Omental fat pad (tissue), 3 donors: ENCODE measurements at regions not wholly inside any gene's neighbourhood (a gene's known extent, or its start where the extent isn't known, plus 50 kb on each side); places are given as distances from the start of the nearest gene placed in this dataset.

Source experiments
- ATAC-seq: fragments of 150-250 bp; one replicate; pipeline ENCODE4 v1.9.1; 2016; ENCODE audit warnings: mild to moderate bottlenecking, moderate library complexity; ENCODE audit not compliant: low FRiP score
- DNase-seq: peaks from one replicate; pipeline ENCODE4 v3.0.0-alpha.2; 2019; ENCODE audit warnings: low spot score
- CTCF ChIP-seq, 3 donors: fragments of 450-650 bp; IDR thresholded peaks; one replicate each; pipeline ENCODE4 v1.5.1; 2016 to 2017; ENCODE audit warnings: antibody characterized with exemption in 3 of 3, mild to moderate bottlenecking in 3 of 3, moderate library complexity in 2 of 3

DNA sequence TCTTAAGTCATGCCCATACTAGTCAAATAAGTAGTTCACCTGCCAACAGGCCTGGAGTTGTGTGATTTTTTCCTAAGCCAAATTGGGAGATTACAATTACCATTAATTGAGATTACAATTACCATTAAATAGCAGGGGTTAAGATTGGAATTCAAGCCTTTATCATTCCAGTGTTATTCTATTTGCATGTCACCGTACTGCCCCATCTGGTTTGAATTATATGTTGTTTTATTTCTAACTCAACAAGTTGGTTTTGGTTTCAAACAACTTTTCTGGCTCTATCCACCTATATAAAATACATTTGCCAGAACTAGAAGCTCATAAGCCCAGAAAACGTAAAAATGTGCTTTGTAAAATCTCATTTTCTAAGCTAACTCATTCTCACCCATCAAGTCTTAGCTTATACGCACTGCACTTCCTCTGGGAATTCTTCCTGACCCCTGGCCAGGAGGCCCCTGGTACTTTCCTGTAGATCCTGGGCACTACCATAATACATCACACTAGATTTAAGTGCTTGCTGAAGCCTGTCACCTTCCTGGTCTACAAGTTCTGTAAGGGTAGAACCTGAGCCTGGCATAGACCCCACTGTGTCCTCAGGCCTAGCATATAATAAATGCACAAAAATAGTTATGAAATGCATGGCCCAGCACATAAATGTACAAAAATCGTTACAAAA lies 242.0 kb upstream of the TRPM3 start:
- no peak for TF ChIP-seq CTCF (IDR thresholded peaks at IDR 0.05)
- DNase-seq (no peak), ATAC-seq (no peak)

- no peak for DNase-seq
- ATAC-seq, result no peak
- TF ChIP-seq CTCF (IDR thresholded peaks at IDR 0.05), result no peak
Observed at GRCh38 chr9:71361357-71361756, 239.9 kb upstream of the TRPM3 start.

- DNase-seq, result no peak
- no peak for ATAC-seq
- TF ChIP-seq CTCF (IDR thresholded peaks at IDR 0.05), result no peak
Observed at GRCh38 chr9:71357346-71357745, 235.9 kb upstream of the TRPM3 start.

- ATAC-seq (no peak), DNase-seq (no peak)
- TF ChIP-seq CTCF (IDR thresholded peaks at IDR 0.05), result no peak
Observed at GRCh38 chr9:71355884-71356283, 234.5 kb upstream of the TRPM3 start.

GRCh38 chr9:71353720-71354119 lies 232.3 kb upstream of the TRPM3 start:
- no peak for ATAC-seq
- TF ChIP-seq CTCF (IDR thresholded peaks at IDR 0.05), result no peak
- no peak for DNase-seq

DNA sequence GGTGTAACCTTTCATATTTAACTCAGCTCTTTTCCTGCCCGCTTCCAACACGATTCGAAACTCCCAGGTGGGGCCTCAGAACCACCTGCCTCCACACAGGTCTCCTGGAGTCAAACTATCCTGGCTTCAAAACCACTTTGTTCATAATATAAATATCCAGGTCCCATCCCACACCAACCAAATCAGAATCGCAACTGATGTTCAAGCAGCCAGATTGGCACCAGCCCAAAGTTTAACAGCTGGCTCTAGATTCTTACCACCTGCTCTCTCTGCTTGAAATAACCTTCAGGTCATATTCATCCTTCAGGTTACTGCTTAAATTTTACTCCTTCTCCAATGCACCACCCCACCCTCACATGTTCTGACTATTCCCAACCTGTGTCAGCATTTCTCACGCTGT lies 231.4 kb upstream of the TRPM3 start:
- no peak for DNase-seq
- no peak for ATAC-seq
- TF ChIP-seq CTCF (IDR thresholded peaks at IDR 0.05), result no peak

DNA sequence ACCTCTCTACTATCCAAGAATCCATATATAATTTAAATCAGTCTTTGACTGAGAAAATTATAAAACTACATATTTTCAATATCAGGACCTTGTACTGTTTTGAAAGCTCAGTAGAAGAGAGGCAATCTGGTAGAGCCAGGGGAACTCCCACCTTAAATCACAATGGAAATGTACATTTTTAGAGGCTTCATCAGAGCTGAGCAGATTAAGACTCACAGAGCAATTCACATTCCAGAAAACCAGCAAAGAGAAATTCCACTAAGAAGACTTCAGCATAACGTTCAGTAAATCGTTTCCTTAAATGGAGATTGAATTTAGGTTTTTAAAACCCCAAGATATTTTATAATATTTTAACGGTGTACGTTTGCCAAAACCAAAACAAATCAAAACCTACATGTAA lies 227.8 kb upstream of the TRPM3 start:
- ATAC-seq (no peak), DNase-seq (no peak)
- no peak for TF ChIP-seq CTCF (IDR thresholded peaks at IDR 0.05)
